ENCODE measurements at regions not wholly inside any gene's neighbourhood (a gene's known extent, or its start where the extent isn't known, plus 50 kb on each side); places are given as distances from the start of the nearest gene placed in this dataset.

DNA sequence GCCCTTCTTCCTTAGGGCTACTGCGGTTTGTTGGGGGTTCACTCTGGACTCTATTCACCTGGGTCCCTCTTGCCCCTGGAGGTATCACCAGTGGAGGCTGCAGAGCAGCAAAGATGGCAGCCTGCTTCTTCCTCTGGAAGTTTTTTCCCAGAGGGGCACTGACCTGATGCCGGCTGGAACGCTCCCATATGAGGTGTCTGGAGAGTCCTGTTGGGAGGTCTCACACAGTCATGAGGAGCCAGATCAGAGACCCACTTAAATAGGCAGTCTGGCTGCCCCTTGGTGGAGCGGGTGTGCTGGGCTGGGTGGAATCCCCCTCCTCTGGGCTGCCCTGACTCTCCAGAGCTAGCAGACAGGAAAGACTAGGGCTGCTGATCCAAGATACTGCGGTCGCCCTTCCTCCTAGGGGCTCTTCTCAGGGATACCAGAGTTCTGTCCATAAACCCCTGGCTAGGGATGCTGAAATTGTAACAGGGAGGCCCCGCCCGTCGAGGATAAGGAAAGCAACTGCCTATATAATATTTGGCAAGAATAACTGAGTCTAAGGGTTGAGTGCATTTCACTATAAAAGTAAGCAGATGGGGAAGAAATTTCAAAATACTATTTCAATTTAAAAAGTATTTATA is 140.7 kb downstream of the NOL4 start:
- Histone ChIP-seq H3K27me3 (ENCODE audit: control insufficient read depth, insufficient read depth, low read length) (no peaks in the 10 kb centered on the region), H3K36me3 (ENCODE audit: control insufficient read depth, insufficient read depth, low read length) (no peaks in the 10 kb centered on the region), H3K4me3 (ENCODE audit: low read depth in 2 of 2, low read length in 2 of 2) (no peak overlapping the region), H3K27ac (ENCODE audit: low read length) (no peak overlapping the region), H3K4me1 (ENCODE audit: control insufficient read depth, insufficient read depth, low read length) (no peaks in the 10 kb centered on the region), H3K9me3 (ENCODE audit: control insufficient read depth, insufficient read depth, low read depth, low read length) (no peaks in the 10 kb centered on the region)
- BruUV-seq (replicated peaks) = no TSS peak
- in situ Hi-C loops (cut with HindIII; ENCODE audit: low pct_unique_long_range_greater_than_20kb, low sequenced_read_pairs) (no loop called here), intact Hi-C loops (cut with micrococcal nuclease; ENCODE audit: unreplicated experiment) (loop anchor here (10.0 kb wide), 1 partner anchor 1669 kb away; no protein-coding TSS in a partner anchor)
- no peak for TF ChIP-seq POLR2AphosphoS5 (IDR thresholded peaks at IDR 0.05; ENCODE audit: low read depth, low read length)
- TF ChIP-seq, protein P1, sequence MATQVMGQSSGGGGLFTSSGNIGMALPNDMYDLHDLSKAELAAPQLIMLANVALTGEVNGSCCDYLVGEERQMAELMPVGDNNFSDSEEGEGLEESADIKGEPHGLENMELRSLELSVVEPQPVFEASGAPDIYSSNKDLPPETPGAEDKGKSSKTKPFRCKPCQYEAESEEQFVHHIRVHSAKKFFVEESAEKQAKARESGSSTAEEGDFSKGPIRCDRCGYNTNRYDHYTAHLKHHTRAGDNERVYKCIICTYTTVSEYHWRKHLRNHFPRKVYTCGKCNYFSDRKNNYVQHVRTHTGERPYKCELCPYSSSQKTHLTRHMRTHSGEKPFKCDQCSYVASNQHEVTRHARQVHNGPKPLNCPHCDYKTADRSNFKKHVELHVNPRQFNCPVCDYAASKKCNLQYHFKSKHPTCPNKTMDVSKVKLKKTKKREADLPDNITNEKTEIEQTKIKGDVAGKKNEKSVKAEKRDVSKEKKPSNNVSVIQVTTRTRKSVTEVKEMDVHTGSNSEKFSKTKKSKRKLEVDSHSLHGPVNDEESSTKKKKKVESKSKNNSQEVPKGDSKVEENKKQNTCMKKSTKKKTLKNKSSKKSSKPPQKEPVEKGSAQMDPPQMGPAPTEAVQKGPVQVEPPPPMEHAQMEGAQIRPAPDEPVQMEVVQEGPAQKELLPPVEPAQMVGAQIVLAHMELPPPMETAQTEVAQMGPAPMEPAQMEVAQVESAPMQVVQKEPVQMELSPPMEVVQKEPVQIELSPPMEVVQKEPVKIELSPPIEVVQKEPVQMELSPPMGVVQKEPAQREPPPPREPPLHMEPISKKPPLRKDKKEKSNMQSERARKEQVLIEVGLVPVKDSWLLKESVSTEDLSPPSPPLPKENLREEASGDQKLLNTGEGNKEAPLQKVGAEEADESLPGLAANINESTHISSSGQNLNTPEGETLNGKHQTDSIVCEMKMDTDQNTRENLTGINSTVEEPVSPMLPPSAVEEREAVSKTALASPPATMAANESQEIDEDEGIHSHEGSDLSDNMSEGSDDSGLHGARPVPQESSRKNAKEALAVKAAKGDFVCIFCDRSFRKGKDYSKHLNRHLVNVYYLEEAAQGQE (IDR thresholded peaks at IDR 0.05; ENCODE audit: insufficient read depth in 1 of 2, low read depth in 2 of 2, low read length in 1 of 2) = no peak
- TF ChIP-seq TCF7L2 (IDR thresholded peaks at IDR 0.05; ENCODE audit: low read depth, low read length) = no peak
- no peak for TF ChIP-seq SIN3A (IDR thresholded peaks at IDR 0.05; ENCODE audit: borderline replicate concordance, insufficient read depth, low read depth, low read length)
- TF ChIP-seq CTCF (IDR thresholded peaks at IDR 0.05) = no peak
- DNase-seq (ENCODE audit: low read depth, low spot score) (no peak), ATAC-seq (no peak)
- ChIA-PET CTCF (no interaction called here), POLR2A (no interaction called here)

DNA sequence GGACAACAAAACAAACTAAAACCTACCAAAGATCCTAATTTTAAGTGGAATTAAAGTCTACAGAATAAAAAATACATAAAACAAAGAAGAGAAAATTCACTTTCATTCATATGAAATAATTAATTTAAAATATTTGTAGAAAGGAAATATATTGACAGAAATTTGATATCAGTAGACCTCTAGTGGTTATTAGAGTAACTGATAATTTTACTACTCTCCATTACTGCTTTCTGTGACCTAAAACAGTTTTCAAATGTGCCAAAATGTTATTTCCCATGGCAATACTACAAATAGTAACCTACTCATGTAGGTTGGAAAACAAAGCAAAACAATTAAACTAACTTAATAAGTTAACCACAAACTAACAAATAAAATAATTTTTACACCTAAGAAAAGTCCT is 147.1 kb downstream of the NOL4 start:
- TF ChIP-seq, protein P1 (IDR thresholded peaks at IDR 0.05; ENCODE audit: insufficient read depth in 1 of 2, low read depth in 2 of 2, low read length in 1 of 2) = no peak
- no peak for TF ChIP-seq CTCF (IDR thresholded peaks at IDR 0.05)
- Histone ChIP-seq H3K27ac (ENCODE audit: low read length) (no peak overlapping the region), H3K9me3 (ENCODE audit: control insufficient read depth, insufficient read depth, low read depth, low read length) (no peaks in the 10 kb centered on the region), H3K27me3 (ENCODE audit: control insufficient read depth, insufficient read depth, low read length) (no peaks in the 10 kb centered on the region), H3K4me1 (ENCODE audit: control insufficient read depth, insufficient read depth, low read length) (no peaks in the 10 kb centered on the region), H3K4me3 (ENCODE audit: low read depth in 2 of 2, low read length in 2 of 2) (no peak overlapping the region), H3K36me3 (ENCODE audit: control insufficient read depth, insufficient read depth, low read length) (no peaks in the 10 kb centered on the region; the same call in 1 of the 2 replicates)
- DNase-seq (ENCODE audit: low read depth, low spot score) (no peak), ATAC-seq (no peak)
- ChIA-PET CTCF (no interaction called here), POLR2A (no interaction called here)
- intact Hi-C loops (cut with micrococcal nuclease; ENCODE audit: unreplicated experiment) = no loop called here
- no TSS peak for BruUV-seq (replicated peaks)
- in situ Hi-C loops (cut with HindIII; ENCODE audit: low pct_unique_long_range_greater_than_20kb, low sequenced_read_pairs) = no loop called here
